ENCODE measurements at regions not wholly inside any gene's neighbourhood (a gene's known extent, or its start where the extent isn't known, plus 50 kb on each side); places are given as distances from the start of the nearest gene placed in this dataset.
"Not testable (repeated sequence)": the region's sequence is repeated elsewhere in the genome, so short reads cannot be mapped to it uniquely, and the experiment has no call there.

DNA sequence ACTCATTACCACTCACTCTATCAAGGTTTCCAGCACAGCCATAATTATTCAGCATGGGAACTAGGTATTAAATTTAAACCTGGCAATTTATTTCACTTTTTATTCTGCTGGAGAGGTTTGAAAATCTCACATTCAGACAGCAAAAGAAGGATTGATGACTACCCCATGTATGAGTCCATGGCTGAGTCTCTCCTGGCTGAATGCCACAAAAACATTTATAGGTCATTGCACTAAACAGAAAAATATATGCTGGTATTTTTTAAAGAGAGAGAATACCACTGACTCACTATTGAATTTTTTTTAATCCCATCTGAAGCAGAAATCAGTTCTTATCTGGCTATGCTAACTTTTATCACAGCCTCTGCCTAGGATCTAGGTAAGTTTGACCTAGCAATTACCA lies 336.3 kb downstream of the PPP1R3A start:
- Histone ChIP-seq H3K4me1 (ENCODE audit: insufficient read depth) (no peaks in the 10 kb centered on the region), H2AFZ (no peak overlapping the region), H3K36me3 (replicated peaks; ENCODE audit: insufficient read depth, low read depth) (no peaks in the 10 kb centered on the region), H3K4me2 (no peak overlapping the region), H3K27ac (no peak overlapping the region), H3K27me3 (no peaks in the 10 kb centered on the region), H3K79me2 (no peaks in the 10 kb centered on the region), H3K9me3 (ENCODE audit: low read depth) (no peaks in the 10 kb centered on the region), H3K9me2 (replicated peaks; ENCODE audit: insufficient read depth) (no peaks in the 10 kb centered on the region), H4K20me1 (ENCODE audit: insufficient read depth, poor library complexity, severe bottlenecking) (no peaks in the 10 kb centered on the region), H3K4me3 (no peak overlapping the region)
- DNase-seq (ENCODE audit: low spot score) = no peak
- TF ChIP-seq EZH2phosphoT487 (IDR thresholded peaks at IDR 0.05; ENCODE audit: low read depth, severe bottlenecking, unreplicated experiment) (no peak), EZH2 (IDR thresholded peaks at IDR 0.05; ENCODE audit: borderline replicate concordance) (no peak)
- TF ChIP-seq, protein P1, sequence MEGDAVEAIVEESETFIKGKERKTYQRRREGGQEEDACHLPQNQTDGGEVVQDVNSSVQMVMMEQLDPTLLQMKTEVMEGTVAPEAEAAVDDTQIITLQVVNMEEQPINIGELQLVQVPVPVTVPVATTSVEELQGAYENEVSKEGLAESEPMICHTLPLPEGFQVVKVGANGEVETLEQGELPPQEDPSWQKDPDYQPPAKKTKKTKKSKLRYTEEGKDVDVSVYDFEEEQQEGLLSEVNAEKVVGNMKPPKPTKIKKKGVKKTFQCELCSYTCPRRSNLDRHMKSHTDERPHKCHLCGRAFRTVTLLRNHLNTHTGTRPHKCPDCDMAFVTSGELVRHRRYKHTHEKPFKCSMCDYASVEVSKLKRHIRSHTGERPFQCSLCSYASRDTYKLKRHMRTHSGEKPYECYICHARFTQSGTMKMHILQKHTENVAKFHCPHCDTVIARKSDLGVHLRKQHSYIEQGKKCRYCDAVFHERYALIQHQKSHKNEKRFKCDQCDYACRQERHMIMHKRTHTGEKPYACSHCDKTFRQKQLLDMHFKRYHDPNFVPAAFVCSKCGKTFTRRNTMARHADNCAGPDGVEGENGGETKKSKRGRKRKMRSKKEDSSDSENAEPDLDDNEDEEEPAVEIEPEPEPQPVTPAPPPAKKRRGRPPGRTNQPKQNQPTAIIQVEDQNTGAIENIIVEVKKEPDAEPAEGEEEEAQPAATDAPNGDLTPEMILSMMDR (IDR thresholded peaks at IDR 0.05; ENCODE audit: poor library complexity) = no peak

DNA sequence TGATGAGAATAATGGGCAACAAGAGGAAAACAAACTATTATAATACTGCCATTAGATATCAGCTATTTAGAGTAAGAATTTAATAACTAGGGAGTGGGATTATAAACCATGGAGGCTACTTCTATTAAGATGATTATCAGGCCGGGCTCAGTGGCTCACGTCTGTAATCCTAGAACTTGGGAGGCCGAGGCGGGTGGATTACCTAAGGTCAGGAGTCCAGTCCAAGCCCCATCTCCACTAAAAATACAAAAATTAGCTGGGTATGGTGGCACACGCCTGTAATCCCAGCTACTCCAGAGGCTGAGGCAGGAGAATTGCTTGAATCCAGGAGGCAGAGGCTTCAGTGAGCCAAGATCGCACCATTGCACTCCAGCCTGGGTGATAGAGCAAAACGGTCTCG lies 355.6 kb downstream of the PPP1R3A start:
- H3K27me3 ChIP-seq; H3K9me2 ChIP-seq (replicated peaks; ENCODE audit: insufficient read depth); H3K4me2 ChIP-seq; H3K9me3 ChIP-seq (ENCODE audit: low read depth); H3K4me3 ChIP-seq; H3K4me1 ChIP-seq (ENCODE audit: insufficient read depth); H3K36me3 ChIP-seq (replicated peaks; ENCODE audit: insufficient read depth, low read depth); H4K20me1 ChIP-seq (ENCODE audit: insufficient read depth, poor library complexity, severe bottlenecking); H2AFZ ChIP-seq; DNase-seq (ENCODE audit: low spot score); H3K79me2 ChIP-seq; H3K27ac ChIP-seq: not testable (repeated sequence)
- WGBS (ENCODE audit: low lambda C conversion rate, missing lambda C conversion rate) = 78% methylated on average over 8 of the region's 8 CpGs

DNA sequence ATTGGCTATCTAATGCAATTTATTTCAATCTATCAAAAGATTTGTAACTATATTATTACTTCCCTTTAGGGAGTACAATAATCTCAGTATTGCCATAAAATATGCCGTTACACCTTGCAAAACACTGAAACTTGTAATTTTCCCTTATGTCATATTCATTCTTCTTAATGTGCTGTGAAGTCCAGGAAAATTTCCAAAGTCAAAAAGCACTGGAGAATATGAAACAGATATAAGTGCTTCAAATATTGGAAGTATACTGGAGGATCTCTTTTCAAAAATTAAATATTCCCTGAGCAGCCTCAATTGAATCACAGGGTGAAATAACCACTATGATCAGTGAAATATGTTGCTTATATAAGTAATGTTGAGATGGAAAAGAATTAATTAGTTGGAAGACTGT lies 356.0 kb downstream of the PPP1R3A start:
- H2AFZ ChIP-seq = no peak overlapping the region
- no peak overlapping the region for H3K4me3 ChIP-seq
- no peak overlapping the region for H3K27ac ChIP-seq
- no peaks in the 10 kb centered on the region for H4K20me1 ChIP-seq (ENCODE audit: insufficient read depth, poor library complexity, severe bottlenecking)
- no peak overlapping the region for H3K4me2 ChIP-seq
- no peak for DNase-seq (ENCODE audit: low spot score)
- H3K4me1 ChIP-seq (ENCODE audit: insufficient read depth) = no peaks in the 10 kb centered on the region
- H3K27me3 ChIP-seq = no peaks in the 10 kb centered on the region
- TF ChIP-seq EZH2phosphoT487 (IDR thresholded peaks at IDR 0.05; ENCODE audit: low read depth, severe bottlenecking, unreplicated experiment) = no peak
- TF ChIP-seq, protein P1 (IDR thresholded peaks at IDR 0.05; ENCODE audit: poor library complexity) = no peak
- no peak for TF ChIP-seq EZH2 (IDR thresholded peaks at IDR 0.05; ENCODE audit: borderline replicate concordance)
- WGBS (ENCODE audit: low lambda C conversion rate, missing lambda C conversion rate) = 50% methylated on average over 1 of the region's 1 CpG
- H3K9me3 ChIP-seq (ENCODE audit: low read depth) = no peaks in the 10 kb centered on the region
- H3K36me3 ChIP-seq (replicated peaks; ENCODE audit: insufficient read depth, low read depth) = no peaks in the 10 kb centered on the region
- H3K79me2 ChIP-seq = no peaks in the 10 kb centered on the region
- H3K9me2 ChIP-seq (replicated peaks; ENCODE audit: insufficient read depth) = no peaks in the 10 kb centered on the region

DNA sequence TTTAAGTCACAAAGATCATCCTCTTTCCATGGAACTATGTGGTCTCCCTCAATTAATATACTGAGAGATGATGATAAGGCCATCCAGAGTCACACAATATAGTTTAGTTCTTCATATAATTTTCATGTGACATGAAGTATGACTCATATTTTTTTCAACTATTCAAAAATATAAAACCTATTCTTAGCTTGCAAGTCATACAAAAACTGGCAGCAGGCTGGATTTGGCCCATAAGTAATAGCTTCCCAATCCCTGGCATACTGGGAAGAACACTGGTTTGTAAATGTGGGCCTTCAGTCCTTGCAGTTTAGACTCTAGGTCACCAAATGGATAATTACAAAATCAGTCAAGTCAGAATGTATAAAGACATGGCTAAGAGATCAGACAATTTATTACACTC lies 356.6 kb downstream of the PPP1R3A start:
- Histone ChIP-seq H3K9me3 (ENCODE audit: low read depth) (no peaks in the 10 kb centered on the region), H3K4me1 (ENCODE audit: insufficient read depth) (no peaks in the 10 kb centered on the region), H3K9me2 (replicated peaks; ENCODE audit: insufficient read depth) (no peaks in the 10 kb centered on the region), H2AFZ (no peak overlapping the region), H3K4me2 (no peak overlapping the region), H3K4me3 (no peak overlapping the region), H3K27ac (no peak overlapping the region), H4K20me1 (ENCODE audit: insufficient read depth, poor library complexity, severe bottlenecking) (no peaks in the 10 kb centered on the region), H3K36me3 (replicated peaks; ENCODE audit: insufficient read depth, low read depth) (no peaks in the 10 kb centered on the region), H3K27me3 (no peaks in the 10 kb centered on the region), H3K79me2 (no peaks in the 10 kb centered on the region)
- TF ChIP-seq EZH2 (IDR thresholded peaks at IDR 0.05; ENCODE audit: borderline replicate concordance) = no peak
- no peak for TF ChIP-seq EZH2phosphoT487 (IDR thresholded peaks at IDR 0.05; ENCODE audit: low read depth, severe bottlenecking, unreplicated experiment)
- no peak for DNase-seq (ENCODE audit: low spot score)

DNA sequence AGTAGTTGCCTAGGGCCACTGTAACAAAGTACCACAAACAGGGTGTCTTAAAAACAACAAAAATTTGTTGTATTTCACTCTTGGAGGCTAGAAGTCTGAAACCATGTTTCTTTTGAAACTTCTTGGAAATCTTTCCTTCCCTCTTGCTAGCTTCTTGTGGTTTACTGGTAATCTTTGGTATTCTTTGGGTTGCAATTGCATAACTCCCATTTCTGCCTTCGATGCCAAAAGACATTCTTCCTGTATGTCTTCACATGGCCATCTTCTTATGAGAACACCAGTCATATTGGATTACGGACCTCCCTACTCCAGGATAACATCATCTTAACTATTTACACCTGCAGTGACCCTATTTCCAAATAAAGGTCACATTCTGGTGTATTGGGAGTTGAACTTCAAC lies 357.4 kb downstream of the PPP1R3A start:
- Histone ChIP-seq H3K27ac (no peak overlapping the region), H3K4me2 (no peak overlapping the region)
- WGBS (ENCODE audit: low lambda C conversion rate, missing lambda C conversion rate) = 48% methylated on average over 2 of the region's 2 CpGs

More for the DNA sequence above, 357.4 kb downstream of the PPP1R3A start:
- Histone ChIP-seq H2AFZ (no peak overlapping the region), H3K9me2 (replicated peaks; ENCODE audit: insufficient read depth) (no peaks in the 10 kb centered on the region), H3K36me3 (replicated peaks; ENCODE audit: insufficient read depth, low read depth) (no peaks in the 10 kb centered on the region), H3K9me3 (ENCODE audit: low read depth) (no peaks in the 10 kb centered on the region), H3K79me2 (no peaks in the 10 kb centered on the region), H3K4me3 (no peak overlapping the region), H4K20me1 (ENCODE audit: insufficient read depth, poor library complexity, severe bottlenecking) (no peaks in the 10 kb centered on the region), H3K4me1 (ENCODE audit: insufficient read depth) (no peaks in the 10 kb centered on the region), H3K27me3 (no peaks in the 10 kb centered on the region)
- no peak for DNase-seq (ENCODE audit: low spot score)
- no peak for TF ChIP-seq EZH2 (IDR thresholded peaks at IDR 0.05; ENCODE audit: borderline replicate concordance)
- TF ChIP-seq, protein P1 (IDR thresholded peaks at IDR 0.05; ENCODE audit: poor library complexity) = no peak
- TF ChIP-seq EZH2phosphoT487 (IDR thresholded peaks at IDR 0.05; ENCODE audit: low read depth, severe bottlenecking, unreplicated experiment) = no peak
